ENCODE measurements at regions not wholly inside any gene's neighbourhood (a gene's known extent, or its start where the extent isn't known, plus 50 kb on each side); places are given as distances from the start of the nearest gene placed in this dataset.

DNA sequence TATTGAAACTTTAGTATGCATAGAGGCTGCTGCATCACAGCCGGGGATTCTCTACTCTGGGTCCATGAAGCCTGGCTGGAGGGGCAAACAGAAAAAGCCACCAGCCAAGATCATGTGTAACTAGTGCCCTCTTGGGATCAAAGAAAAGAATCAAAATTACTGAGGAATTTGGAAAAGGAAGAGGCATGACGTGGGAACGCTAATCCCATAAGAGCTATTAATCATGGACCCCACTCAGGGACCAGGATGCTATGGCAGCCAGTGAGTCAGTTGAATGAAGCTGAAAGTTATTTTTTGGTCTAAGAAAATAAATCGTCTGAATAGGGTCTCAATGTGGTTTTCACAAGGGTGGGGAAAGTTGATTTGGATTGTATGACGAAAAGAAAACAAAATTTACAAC lies 1165.1 kb downstream of the ROBO2 start:
- peak overlapping the region; percentile 8 for H3K27ac Mint-ChIP-seq
- peaks cover 5% of the 10 kb centered on the region for H3K9me3 Mint-ChIP-seq
- no peak overlapping the region for H3K4me3 Mint-ChIP-seq
- H3K36me3 Mint-ChIP-seq = no peaks in the 10 kb centered on the region
- no peak for DNase-seq (ENCODE audit: low spot score in 2 of 2, unreplicated experiment in 2 of 2)
- H3K4me1 Mint-ChIP-seq = peaks cover 16% of the 10 kb centered on the region
- TF ChIP-seq CTCF (IDR thresholded peaks at IDR 0.05; ENCODE audit: unreplicated experiment) = no peak
- no peaks in the 10 kb centered on the region for H3K27me3 Mint-ChIP-seq (ENCODE audit: low read depth)

DNA sequence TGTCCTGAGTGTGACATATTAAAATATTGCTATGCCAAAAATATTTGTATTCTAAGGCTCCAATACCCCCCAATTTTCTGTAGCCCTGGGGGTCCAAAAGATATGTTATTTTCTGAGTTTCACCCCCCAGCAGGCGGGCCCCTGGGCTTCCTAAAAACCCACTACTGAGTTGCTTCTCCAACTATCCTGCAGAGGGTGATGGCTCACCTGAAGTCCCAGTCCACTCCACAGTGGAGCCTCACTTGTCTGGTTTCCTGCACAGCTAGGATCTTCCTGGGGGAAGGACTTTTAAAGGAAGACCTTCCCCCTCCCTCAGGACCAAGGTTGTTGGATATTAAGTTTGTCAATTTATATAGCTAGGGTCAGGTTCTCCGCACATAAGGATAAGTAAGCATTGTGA lies 1181.4 kb downstream of the ROBO2 start:
- DNase-seq (ENCODE audit: low spot score in 2 of 2, unreplicated experiment in 2 of 2) = no peak
- Mint-ChIP-seq H3K27ac (no peak overlapping the region), H3K4me3 (no peak overlapping the region), H3K27me3 (ENCODE audit: low read depth) (no peaks in the 10 kb centered on the region), H3K9me3 (peaks cover 13% of the 10 kb centered on the region), H3K4me1 (no peaks in the 10 kb centered on the region), H3K36me3 (no peaks in the 10 kb centered on the region)
- TF ChIP-seq CTCF (IDR thresholded peaks at IDR 0.05; ENCODE audit: unreplicated experiment) = no peak

DNA sequence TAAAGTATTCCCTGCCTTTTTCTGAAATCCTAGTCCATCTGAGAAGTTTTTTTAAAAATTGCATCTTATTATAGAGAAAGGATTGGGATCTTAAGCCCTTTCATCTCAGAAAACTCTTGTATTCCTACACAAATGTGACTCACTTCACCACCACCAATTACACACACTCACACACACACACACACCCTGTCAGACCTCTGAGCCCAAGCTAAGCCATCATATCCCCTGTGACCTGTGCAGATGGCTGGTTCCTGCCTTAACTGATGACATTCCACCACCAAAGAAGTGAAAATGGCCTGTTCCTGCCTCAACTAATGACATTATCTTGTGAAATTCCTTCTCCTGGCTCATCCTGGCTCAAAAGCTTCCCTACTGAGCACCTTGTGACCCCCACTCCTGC lies 1181.9 kb downstream of the ROBO2 start:
- Mint-ChIP-seq H3K4me3 (no peak overlapping the region), H3K9me3 (peaks cover 13% of the 10 kb centered on the region), H3K4me1 (no peaks in the 10 kb centered on the region), H3K27me3 (ENCODE audit: low read depth) (no peaks in the 10 kb centered on the region), H3K36me3 (no peaks in the 10 kb centered on the region), H3K27ac (no peak overlapping the region)
- TF ChIP-seq CTCF (IDR thresholded peaks at IDR 0.05; ENCODE audit: unreplicated experiment) = no peak
- no peak for DNase-seq (ENCODE audit: low spot score in 2 of 2, unreplicated experiment in 2 of 2)

- no peaks in the 10 kb centered on the region for H3K27me3 Mint-ChIP-seq (ENCODE audit: low read depth)
- no peak for DNase-seq (ENCODE audit: low spot score in 2 of 2, unreplicated experiment in 2 of 2)
- H3K9me3 Mint-ChIP-seq = peaks cover 41% of the 10 kb centered on the region
- H3K36me3 Mint-ChIP-seq = peaks cover 12% of the 10 kb centered on the region
- no peak for TF ChIP-seq CTCF (IDR thresholded peaks at IDR 0.05; ENCODE audit: unreplicated experiment)
- no peaks in the 10 kb centered on the region for H3K4me1 Mint-ChIP-seq
- no peak overlapping the region for H3K27ac Mint-ChIP-seq
- no peak overlapping the region for H3K4me3 Mint-ChIP-seq
Measured at GRCh38 chr3:78235841-78236240, 1195.9 kb downstream of the ROBO2 start.

DNA sequence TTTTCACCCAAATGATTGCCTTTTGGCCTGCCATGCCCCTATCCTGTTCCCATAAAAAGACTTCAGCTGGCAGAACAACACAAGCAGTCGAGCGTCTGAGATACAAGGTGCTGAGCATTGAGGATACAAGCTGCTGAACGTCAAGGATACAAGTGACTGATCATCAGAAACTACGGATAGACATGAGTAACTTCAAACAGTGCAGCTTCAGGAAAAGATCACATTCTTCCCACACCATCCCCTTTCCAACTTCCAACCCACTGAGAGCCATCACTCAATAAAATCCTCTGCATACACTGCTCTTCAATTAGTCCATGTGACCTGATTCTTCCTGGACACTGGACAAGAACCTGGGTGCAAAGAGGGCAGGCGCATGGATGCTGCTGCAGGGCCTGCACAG lies 1198.9 kb downstream of the ROBO2 start:
- no peaks in the 10 kb centered on the region for H3K27me3 Mint-ChIP-seq (ENCODE audit: low read depth)
- peaks cover 51% of the 10 kb centered on the region for H3K9me3 Mint-ChIP-seq
- H3K4me1 Mint-ChIP-seq = no peaks in the 10 kb centered on the region
- TF ChIP-seq CTCF (IDR thresholded peaks at IDR 0.05; ENCODE audit: unreplicated experiment) = no peak
- no peak overlapping the region for H3K4me3 Mint-ChIP-seq
- DNase-seq (ENCODE audit: low spot score in 2 of 2, unreplicated experiment in 2 of 2) = no peak
- H3K36me3 Mint-ChIP-seq = peaks cover 13% of the 10 kb centered on the region
- H3K27ac Mint-ChIP-seq = no peak overlapping the region

DNA sequence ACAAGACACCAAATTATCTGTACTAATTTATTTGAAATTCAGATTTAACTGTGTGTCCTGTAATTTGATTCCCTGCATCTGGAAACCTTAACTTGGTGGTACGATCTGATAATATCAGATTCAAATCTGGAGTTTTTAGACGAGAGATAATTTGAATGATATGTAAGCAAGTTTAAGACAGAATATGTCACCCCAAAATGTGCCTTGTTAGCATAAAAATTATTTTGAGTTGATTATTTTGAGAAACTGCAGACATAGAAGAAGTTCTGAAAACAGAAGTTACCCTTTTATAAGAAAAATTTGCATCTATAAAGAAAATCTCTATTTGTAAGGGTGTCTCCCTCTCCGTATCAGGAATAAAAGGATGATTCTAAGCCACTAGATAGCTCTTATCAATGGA lies 1202.8 kb downstream of the ROBO2 start:
- no peak overlapping the region for H3K4me3 Mint-ChIP-seq
- TF ChIP-seq CTCF (IDR thresholded peaks at IDR 0.05; ENCODE audit: unreplicated experiment) = no peak
- no peaks in the 10 kb centered on the region for H3K27me3 Mint-ChIP-seq (ENCODE audit: low read depth)
- no peaks in the 10 kb centered on the region for H3K4me1 Mint-ChIP-seq
- peaks cover 21% of the 10 kb centered on the region for H3K36me3 Mint-ChIP-seq
- H3K27ac Mint-ChIP-seq = no peak overlapping the region
- no peak for DNase-seq (ENCODE audit: low spot score in 2 of 2, unreplicated experiment in 2 of 2)
- peaks cover 68% of the 10 kb centered on the region for H3K9me3 Mint-ChIP-seq

Measured in mesothelial cell of epicardium (in vitro differentiated cells).